Activated naive CD4-positive, alpha-beta T cell treated with anti-CD3 and anti-CD28 coated beads, Interleukin-2, amount 50 U/mL, for 16 hours (primary cell): ENCODE measurements at regions not wholly inside any gene's neighbourhood (a gene's known extent, or its start where the extent isn't known, plus 50 kb on each side); places are given as distances from the start of the nearest gene placed in this dataset.
"Not testable (repeated sequence)": the region's sequence is repeated elsewhere in the genome, so short reads cannot be mapped to it uniquely, and the experiment has no call there.

Source experiments
- DNase-seq: peaks from one replicate; pipeline ENCODE4 v3.0.0-alpha.2; 2020

GRCh38 chr2:83859553-83859952 lies 599.5 kb downstream of the SUCLG1 start:
- no peak for DNase-seq

- DNase-seq: no peak
Measured at GRCh38 chr2:83851066-83851465, 608.0 kb downstream of the SUCLG1 start.

GRCh38 chr2:83850071-83850725 lies 608.9 kb downstream of the SUCLG1 start:
- no peak for DNase-seq

- DNase-seq: no peak
Measured at GRCh38 chr2:83844490-83844889, 614.6 kb downstream of the SUCLG1 start.

GRCh38 chr2:83842421-83842820 lies 616.7 kb downstream of the SUCLG1 start:
- DNase-seq: no peak

- no peak for DNase-seq
Measured at GRCh38 chr2:83837823-83838222, 621.3 kb downstream of the SUCLG1 start.

- no peak for DNase-seq
Measured at GRCh38 chr2:83827618-83828017, 631.5 kb downstream of the SUCLG1 start.

GRCh38 chr2:83826577-83826976 lies 632.5 kb downstream of the SUCLG1 start:
- no peak for DNase-seq

- no peak for DNase-seq
Measured at GRCh38 chr2:83823229-83823628, 635.9 kb downstream of the SUCLG1 start.

- DNase-seq: no peak
Measured at GRCh38 chr2:83817511-83817910, 641.6 kb downstream of the SUCLG1 start.

GRCh38 chr2:83808878-83809277 lies 650.2 kb downstream of the SUCLG1 start:
- DNase-seq: no peak

- no peak for DNase-seq
Measured at GRCh38 chr2:83802604-83803003, 656.5 kb downstream of the SUCLG1 start.

- DNase-seq: no peak
Measured at GRCh38 chr2:83795777-83796176, 663.3 kb downstream of the SUCLG1 start.

GRCh38 chr2:83790467-83790866 lies 668.6 kb downstream of the SUCLG1 start:
- DNase-seq: not testable (repeated sequence)

GRCh38 chr2:83789674-83790073 lies 669.4 kb downstream of the SUCLG1 start:
- DNase-seq: not testable (repeated sequence)

GRCh38 chr2:83788938-83789566 lies 670.0 kb downstream of the SUCLG1 start:
- DNase-seq: not testable (repeated sequence)

GRCh38 chr2:83787189-83787588 lies 671.9 kb downstream of the SUCLG1 start:
- DNase-seq: no peak

GRCh38 chr2:83786140-83786539 lies 672.9 kb downstream of the SUCLG1 start:
- DNase-seq: no peak

- DNase-seq: no peak
Measured at GRCh38 chr2:83784947-83785346, 674.1 kb downstream of the SUCLG1 start.

GRCh38 chr2:83784315-83784714 lies 674.8 kb downstream of the SUCLG1 start:
- no peak for DNase-seq

- no peak for DNase-seq
Measured at GRCh38 chr2:83782122-83782521, 677.0 kb downstream of the SUCLG1 start.

GRCh38 chr2:83764447-83765005 lies 694.6 kb downstream of the SUCLG1 start:
- no peak for DNase-seq

- DNase-seq: no peak
Measured at GRCh38 chr2:83757329-83757728, 701.8 kb downstream of the SUCLG1 start.

GRCh38 chr2:83756219-83756618 lies 702.9 kb downstream of the SUCLG1 start:
- no peak for DNase-seq

- DNase-seq: no peak
Measured at GRCh38 chr2:83747141-83747540, 711.9 kb downstream of the SUCLG1 start.
